Neuron (in vitro differentiated cells): ENCODE measurements at regions not wholly inside any gene's neighbourhood (a gene's known extent, or its start where the extent isn't known, plus 50 kb on each side); places are given as distances from the start of the nearest gene placed in this dataset.

Experiments used
- H2AFZ ChIP-seq: one replicate; pipeline ENCODE4 v1.6.1; 2013; ENCODE audit warnings: low read depth, mild to moderate bottlenecking, inconsistent platforms, low read length, moderate library complexity
- H3K27me3 ChIP-seq: one replicate; pipeline ENCODE4 v1.6.1; 2013; ENCODE audit warnings: low read length; ENCODE audit not compliant: insufficient read depth
- H3K36me3 ChIP-seq: one replicate; pipeline ENCODE4 v1.6.1; 2013; ENCODE audit warnings: low read length; ENCODE audit not compliant: insufficient read depth
- H3K4me1 ChIP-seq: one replicate; pipeline ENCODE4 v1.6.1; 2013; ENCODE audit warnings: low read length; ENCODE audit not compliant: insufficient read depth
- H3K4me3 ChIP-seq: 2 replicates; pipeline ENCODE4 v1.5.1; 2013; ENCODE audit warnings: mild to moderate bottlenecking, low read length, moderate library complexity
- H3K9me3 ChIP-seq: one replicate; pipeline ENCODE4 v1.6.1; 2013; ENCODE audit warnings: low read length

DNA sequence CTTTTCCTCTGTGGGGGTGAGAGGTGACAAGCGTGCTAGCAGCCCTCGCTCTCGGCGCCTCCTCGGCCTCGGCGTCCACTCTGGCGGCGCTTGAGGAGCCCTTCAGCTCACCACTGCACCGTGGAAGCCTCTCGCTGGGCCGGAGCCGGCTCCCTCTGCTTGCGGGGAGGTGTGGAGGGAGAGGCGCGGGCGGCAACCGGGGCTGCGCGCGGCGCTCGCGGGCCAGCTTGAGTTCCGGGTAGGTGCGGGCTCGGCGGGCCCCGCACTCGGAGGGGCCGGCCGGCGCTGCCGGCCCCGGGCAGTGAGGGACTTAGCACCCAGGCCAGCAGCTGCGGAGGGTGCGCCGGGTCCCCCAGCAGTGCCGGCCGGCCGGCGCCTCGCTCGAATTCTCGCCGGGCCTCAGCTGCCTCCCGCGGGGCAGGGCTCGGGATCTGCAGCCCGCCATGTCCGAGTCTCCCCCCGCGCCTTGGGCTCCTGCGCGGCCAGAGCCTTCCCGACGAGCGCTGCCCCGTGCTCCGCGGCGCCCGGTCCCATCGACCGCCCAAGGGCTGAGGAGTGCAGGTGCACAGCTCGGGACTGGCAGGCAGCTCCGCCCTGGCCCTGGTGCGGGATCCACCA, 352.8 kb upstream of the PODXL start:
- Histone ChIP-seq H3K27me3 (peaks cover 45% of the 10 kb centered on the region), H3K4me3 (no peak overlapping the region), H3K4me1 (no peaks in the 10 kb centered on the region), H2AFZ (no peak overlapping the region), H3K9me3 (peaks cover 7% of the 10 kb centered on the region), H3K36me3 (no peaks in the 10 kb centered on the region)

DNA sequence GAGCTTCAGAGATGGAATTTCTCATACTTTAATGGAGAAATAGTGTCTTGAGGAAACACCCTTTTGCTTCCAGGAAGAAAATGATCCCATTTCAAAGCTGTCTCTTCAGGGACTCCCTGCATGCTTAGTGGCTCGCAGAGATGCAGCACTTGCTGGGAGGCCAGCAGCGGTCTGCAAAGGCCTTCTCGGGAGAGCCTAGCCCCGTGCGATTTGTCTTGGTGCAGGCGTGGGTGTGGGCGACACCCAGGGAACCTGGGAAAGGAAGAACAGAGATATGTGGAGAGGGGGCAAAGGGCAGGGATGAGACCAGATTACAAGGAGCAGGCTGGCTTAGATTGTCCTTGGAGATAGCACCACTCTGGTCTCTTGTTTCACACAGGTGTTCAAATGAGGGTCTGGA, 352.3 kb upstream of the PODXL start:
- Histone ChIP-seq H3K4me1 (no peaks in the 10 kb centered on the region), H3K36me3 (no peaks in the 10 kb centered on the region), H3K27me3 (peaks cover 45% of the 10 kb centered on the region), H2AFZ (no peak overlapping the region), H3K4me3 (no peak overlapping the region), H3K9me3 (peaks cover 7% of the 10 kb centered on the region)

DNA sequence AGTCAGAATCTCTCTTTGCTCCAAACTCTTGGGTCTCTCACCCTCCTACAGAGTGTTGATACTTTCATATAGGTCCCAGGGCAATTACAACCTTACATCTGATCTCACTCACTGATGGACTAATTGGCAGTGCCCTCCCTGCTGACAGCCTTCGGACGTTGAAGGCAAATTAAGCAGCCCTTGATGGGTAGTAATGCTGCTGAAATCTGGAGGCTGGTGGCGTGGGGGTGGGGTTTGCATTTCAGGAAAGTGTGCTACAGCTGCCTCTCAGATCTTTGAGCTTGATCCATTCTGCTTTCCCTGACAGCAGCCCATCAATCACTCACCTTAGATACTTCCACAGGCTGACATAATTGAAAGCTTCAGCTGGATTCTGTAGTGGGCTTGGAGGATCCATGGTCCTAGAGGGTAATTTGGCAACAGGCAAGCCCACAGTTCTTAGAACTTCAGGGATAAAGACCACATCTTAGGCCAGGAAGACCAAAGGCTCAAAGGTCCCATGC, 349.1 kb upstream of the PODXL start:
- H3K4me1 ChIP-seq: no peaks in the 10 kb centered on the region
- H3K36me3 ChIP-seq: no peaks in the 10 kb centered on the region
- peaks cover 5% of the 10 kb centered on the region for H3K9me3 ChIP-seq
- peaks cover 30% of the 10 kb centered on the region for H3K27me3 ChIP-seq
- no peak overlapping the region for H2AFZ ChIP-seq
- H3K4me3 ChIP-seq: no peak overlapping the region

DNA sequence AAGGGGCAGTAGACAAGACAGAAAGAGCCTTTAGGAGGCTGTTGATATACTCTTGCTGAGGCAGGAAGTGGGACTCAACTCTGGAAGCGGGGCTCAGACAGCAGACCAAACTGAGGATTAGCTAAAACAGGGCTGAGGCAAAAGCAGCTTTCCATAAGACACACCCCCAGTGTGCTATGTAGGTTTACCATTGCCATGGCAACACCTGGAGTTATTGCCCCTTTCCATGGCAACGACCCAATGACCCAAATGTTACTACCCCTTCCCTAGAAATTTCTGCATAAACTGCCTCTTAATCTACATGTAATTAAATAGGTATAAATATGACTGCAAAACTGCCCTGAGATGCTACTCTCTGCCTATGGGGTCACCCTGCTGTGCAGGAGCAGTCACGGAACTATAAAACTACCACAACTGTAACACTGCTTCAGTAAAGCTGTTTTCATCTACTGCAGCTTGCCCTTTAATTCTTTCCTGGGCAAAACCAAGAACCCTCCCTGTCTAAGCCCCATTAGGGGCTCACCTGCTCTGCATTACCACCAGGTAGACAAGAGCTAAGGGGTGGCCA, 348.4 kb upstream of the PODXL start:
- H3K36me3 ChIP-seq: no peaks in the 10 kb centered on the region
- H2AFZ ChIP-seq: no peak overlapping the region
- H3K27me3 ChIP-seq: peaks cover 23% of the 10 kb centered on the region
- H3K4me1 ChIP-seq: no peaks in the 10 kb centered on the region
- H3K9me3 ChIP-seq: no peaks in the 10 kb centered on the region
- no peak overlapping the region for H3K4me3 ChIP-seq

DNA sequence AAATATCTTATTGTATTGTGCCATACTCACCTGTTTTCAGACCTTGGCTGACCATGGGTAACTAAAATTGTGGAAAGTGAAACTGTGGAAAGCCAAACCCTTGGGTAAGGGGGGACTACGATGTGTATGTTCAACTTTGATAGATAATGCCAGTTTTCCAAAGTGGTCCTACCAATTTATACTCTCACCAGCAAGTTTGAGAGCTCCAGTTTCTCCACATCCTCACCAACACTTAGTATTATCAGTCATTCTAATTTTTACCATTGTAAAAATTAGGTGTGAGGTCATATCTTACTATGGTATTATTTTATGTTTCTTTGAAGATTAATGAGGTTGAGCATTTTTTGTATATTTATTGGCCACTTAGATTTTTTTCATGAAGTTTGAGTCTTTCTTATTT, 346.9 kb upstream of the PODXL start:
- Histone ChIP-seq H2AFZ (no peak overlapping the region), H3K4me1 (no peaks in the 10 kb centered on the region), H3K36me3 (no peaks in the 10 kb centered on the region), H3K4me3 (no peak overlapping the region), H3K27me3 (peaks cover 10% of the 10 kb centered on the region), H3K9me3 (no peaks in the 10 kb centered on the region)

DNA sequence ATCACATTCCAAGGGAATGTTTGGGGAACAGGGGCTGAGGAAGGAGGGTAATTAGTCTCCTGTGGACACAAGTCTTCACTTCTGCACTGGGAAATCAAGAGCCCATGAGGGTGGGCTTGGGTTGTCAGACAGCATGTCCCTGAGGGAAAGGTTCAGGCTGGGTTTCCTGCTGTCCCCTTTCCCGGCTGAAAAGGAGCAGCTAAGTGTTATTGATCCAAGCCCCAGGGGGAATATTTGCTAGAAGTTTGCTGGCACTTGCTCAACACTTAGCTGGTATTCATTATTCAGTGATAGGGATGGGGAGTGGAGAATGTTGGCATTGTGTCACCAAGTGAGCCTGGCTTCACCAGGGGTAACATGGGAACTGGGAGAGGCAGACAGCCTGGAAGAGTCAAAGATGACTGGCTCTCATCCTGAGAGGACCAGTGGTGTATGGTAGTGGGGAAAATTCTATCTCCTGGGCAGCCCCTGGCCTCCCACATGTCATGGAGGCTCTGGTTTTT, 344.4 kb upstream of the PODXL start:
- H2AFZ ChIP-seq: no peak overlapping the region

DNA sequence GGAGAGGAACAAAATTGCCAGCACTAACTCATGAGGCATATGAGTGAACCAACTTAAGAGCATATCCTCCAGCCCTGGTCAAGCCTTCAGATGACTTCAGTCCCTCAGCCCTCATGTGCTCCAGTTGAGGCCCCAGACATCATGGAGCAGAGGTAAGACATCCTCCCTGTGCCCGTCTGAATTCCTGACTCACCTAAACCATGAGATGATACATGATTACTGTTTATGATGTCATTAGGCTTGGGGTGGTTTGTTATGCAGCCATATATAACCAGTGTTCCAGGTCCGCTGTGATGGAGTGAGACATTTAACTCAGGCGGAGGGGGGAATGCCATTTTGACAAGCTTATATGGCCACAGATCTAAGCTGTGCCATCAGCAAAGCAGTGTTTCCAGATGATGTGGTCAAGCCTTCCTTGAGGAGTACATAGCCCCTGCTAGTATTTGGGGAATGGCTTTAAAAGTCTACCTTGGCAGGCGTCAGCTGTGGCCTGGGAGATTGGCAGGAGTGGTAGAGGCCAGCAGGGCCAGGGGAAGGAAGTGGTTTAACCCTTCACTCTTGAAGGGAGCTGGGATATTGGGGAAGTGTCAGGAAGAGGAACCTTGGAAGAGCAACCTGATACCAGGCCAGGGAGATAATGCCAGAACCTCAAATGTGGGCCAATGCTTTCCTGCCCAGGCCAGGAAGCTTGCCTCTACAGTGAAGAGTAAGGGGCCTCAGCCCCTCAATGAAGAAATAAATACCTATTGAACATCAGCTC, 343.0 kb upstream of the PODXL start:
- H3K4me1 ChIP-seq: no peaks in the 10 kb centered on the region
- H3K9me3 ChIP-seq: no peaks in the 10 kb centered on the region
- H3K4me3 ChIP-seq: no peak overlapping the region
- no peak overlapping the region for H2AFZ ChIP-seq
- no peaks in the 10 kb centered on the region for H3K27me3 ChIP-seq
- no peaks in the 10 kb centered on the region for H3K36me3 ChIP-seq

More for the DNA sequence above, 344.4 kb upstream of the PODXL start:
- Histone ChIP-seq H3K4me3 (no peak overlapping the region), H3K27me3 (no peaks in the 10 kb centered on the region), H3K4me1 (no peaks in the 10 kb centered on the region), H3K36me3 (no peaks in the 10 kb centered on the region), H3K9me3 (no peaks in the 10 kb centered on the region)

DNA sequence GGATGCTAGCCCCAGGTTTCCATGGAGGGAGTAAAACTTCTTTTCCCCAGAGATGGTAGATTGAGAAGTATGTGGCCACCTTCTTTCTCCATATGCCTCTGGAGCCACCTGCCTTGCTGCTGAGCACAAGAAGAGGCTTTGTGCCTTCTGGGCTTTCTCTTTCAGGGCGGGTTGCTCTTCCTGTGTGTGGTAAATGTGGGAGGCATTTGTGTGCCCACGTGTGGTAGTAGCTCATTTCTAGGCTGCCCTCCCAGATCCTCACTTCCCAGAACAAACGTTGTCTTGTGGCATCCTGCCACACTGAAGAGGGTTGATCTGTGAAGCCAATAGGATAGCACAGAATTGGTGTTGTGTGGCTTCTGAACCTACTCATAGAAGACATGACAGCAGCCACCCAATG, 342.0 kb upstream of the PODXL start:
- H3K4me1 ChIP-seq: no peaks in the 10 kb centered on the region
- H3K9me3 ChIP-seq: no peaks in the 10 kb centered on the region
- H2AFZ ChIP-seq: no peak overlapping the region
- no peaks in the 10 kb centered on the region for H3K27me3 ChIP-seq
- no peaks in the 10 kb centered on the region for H3K36me3 ChIP-seq
- no peak overlapping the region for H3K4me3 ChIP-seq

DNA sequence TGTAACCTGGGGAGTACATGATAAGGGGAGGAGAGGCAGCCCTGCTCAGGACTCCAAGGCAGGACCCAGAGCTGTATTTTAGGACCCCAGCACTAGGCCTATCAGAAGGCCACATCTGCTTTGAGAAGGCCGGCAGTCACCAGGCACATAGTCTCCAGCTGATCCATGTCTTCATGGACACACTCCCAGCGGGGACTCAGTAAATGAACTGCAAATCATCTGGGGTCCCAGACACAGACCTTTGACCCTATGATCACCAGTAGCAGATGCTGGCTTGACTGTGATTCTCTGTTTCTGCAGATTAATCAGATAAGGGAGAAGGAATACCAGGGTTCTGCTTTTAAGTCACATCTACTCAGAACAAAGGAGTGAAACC, 341.4 kb upstream of the PODXL start:
- H3K36me3 ChIP-seq: no peaks in the 10 kb centered on the region
- H3K4me1 ChIP-seq: no peaks in the 10 kb centered on the region
- H3K9me3 ChIP-seq: no peaks in the 10 kb centered on the region
- no peaks in the 10 kb centered on the region for H3K27me3 ChIP-seq
- H3K4me3 ChIP-seq: no peak overlapping the region
- no peak overlapping the region for H2AFZ ChIP-seq

DNA sequence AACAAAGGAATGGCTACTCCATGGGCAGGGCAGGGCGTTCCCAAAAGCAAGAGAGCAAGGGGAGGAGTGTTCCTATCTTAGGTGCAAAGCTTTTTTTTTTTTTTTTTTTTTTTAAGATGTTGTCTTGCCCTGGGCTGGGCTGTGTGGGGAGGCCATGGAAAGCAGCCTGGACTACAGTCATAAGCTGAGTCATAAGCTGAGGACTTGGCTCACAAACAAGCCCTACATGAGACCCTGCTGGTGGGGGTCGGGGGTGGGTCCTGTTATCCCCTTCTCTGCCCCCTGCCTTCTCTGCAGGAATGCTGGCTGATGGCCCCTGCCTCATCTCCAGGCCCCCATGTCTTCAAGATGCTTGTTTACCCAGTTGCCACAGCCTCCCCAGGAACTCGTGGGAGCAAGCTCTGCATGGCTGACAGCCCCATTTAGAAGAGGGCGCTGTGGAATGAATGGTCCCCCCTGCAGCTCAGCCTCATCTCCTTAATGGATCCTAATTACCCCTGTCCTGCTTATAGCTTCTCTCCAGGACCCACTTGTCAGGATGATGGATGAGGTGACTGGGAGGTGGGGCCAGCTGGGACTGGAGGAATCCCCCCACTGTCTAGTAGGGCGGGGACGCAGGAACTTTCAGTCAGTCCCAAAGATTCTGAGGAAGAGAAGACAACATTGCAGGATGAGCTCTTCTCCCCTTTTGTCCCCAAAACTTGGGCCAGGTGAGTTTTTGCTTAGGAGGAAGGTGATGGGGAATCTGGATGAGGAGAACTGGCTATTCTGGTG, 340.8 kb upstream of the PODXL start:
- no peak overlapping the region for H2AFZ ChIP-seq
- H3K9me3 ChIP-seq: no peaks in the 10 kb centered on the region
- no peak overlapping the region for H3K4me3 ChIP-seq
- no peaks in the 10 kb centered on the region for H3K27me3 ChIP-seq
- H3K36me3 ChIP-seq: no peaks in the 10 kb centered on the region
- H3K4me1 ChIP-seq: no peaks in the 10 kb centered on the region

DNA sequence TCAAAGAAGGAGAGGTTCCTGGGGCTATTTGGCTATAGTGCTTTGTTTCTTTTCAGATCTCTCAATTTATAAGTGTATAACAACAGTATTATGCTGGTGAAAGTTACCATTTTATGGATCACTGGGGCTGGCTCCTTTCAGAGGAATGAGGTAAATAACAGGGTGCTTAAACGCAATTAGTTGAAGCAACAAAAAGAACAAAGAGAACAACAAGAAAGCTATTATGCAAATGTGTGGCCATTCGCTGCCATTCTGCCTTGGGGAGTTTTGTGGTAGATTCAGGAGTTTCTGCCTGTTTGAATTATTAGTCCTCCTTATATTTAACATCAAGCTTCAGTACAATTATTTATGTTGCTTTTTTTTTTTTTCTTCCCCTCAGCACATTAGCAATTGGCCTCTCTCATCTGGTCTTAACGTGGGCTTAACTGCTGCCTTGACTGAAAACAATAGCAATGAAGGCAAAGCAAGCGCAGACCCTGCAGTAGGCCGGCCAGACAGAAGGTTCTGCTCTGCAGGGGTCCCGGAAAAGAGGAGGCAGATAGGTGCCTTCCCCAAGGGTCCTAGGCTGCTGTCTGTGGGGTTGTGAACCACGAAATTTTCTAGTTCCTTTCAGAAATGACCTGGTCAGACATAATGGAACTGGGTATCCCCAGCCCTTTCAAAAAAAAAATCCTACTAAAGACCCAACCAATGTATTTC, 339.9 kb upstream of the PODXL start:
- H2AFZ ChIP-seq: no peak overlapping the region
- H3K36me3 ChIP-seq: no peaks in the 10 kb centered on the region
- H3K4me1 ChIP-seq: no peaks in the 10 kb centered on the region
- H3K9me3 ChIP-seq: no peaks in the 10 kb centered on the region
- no peak overlapping the region for H3K4me3 ChIP-seq
- H3K27me3 ChIP-seq: no peaks in the 10 kb centered on the region

DNA sequence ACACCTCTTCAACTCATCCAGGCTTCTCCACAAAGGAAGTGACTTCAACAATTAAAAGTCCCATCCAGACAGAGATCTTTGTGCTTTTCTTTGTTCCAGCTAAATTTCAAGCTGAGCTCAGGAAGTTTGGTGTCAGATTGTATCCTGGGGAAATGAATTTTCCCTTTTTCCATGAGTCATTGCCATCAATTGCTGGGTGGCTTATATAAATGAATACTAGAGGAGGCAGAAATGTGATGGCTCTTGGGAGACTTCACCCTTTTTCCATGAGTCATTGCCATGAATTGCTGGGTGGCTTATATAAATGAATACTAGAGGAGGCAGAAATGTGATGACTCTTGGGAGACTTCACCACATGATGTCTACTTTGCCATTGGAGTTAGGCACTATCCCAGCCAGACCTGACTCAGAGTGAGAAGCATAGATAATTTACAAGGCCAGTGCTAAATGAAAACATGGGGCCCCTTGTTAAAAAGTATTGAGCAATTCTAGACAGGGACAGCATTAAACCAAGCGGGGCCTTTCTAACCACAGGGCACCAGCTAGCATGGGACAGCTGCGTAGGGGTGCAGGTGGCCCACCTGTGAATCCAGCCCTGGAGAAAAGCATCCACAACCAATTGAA, 339.2 kb upstream of the PODXL start:
- Histone ChIP-seq H3K4me3 (no peak overlapping the region), H2AFZ (no peak overlapping the region), H3K27me3 (no peaks in the 10 kb centered on the region), H3K9me3 (no peaks in the 10 kb centered on the region), H3K4me1 (no peaks in the 10 kb centered on the region), H3K36me3 (no peaks in the 10 kb centered on the region)
